ENCODE measurements at regions not wholly inside any gene's neighbourhood (a gene's known extent, or its start where the extent isn't known, plus 50 kb on each side); places are given as distances from the start of the nearest gene placed in this dataset.

DNA sequence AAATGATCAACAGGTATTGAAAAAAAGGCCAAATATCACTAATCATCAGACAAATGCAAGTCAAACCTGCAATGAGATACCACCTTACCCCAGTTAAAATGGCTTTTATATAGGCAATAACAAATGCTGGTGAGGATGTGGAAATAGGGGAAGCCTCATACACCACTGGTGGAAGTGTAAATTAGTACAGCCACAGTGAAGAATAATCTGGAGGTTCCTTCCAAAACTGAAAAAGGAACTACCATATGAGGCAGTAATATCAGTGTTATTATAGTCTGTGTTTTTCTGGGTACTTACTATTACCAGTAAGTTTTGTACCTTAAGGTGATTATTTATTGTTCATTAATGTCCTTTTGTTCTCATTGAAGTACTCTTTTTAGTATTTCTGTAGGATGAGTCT, 201.3 kb downstream of the MRPL39 start:
- H4K91ac ChIP-seq (ENCODE audit: insufficient read depth, low read depth, low read length), result no peak overlapping the region
- dilution Hi-C loops (cut with HindIII; ENCODE audit: low sequenced_read_pairs, unreplicated experiment), result no loop called here
- no peak for DNase-seq
- TF ChIP-seq MXI1 (IDR thresholded peaks at IDR 0.05; ENCODE audit: borderline replicate concordance, low read depth, low read length), result no peak
- TF ChIP-seq RCOR1 (IDR thresholded peaks at IDR 0.05; ENCODE audit: insufficient replicate concordance, low read length), result no peak
- no peak for TF ChIP-seq BHLHE40 (IDR thresholded peaks at IDR 0.05; ENCODE audit: low read depth, low read length)
- no peak for TF ChIP-seq MAFK (IDR thresholded peaks at IDR 0.05; ENCODE audit: low read depth, low read length)
- no peak for TF ChIP-seq CHD1 (IDR thresholded peaks at IDR 0.05; ENCODE audit: low read depth, low read length)
- no peak for TF ChIP-seq MAZ (IDR thresholded peaks at IDR 0.05; ENCODE audit: borderline replicate concordance, low read depth, low read length)
- TF ChIP-seq CEBPB (IDR thresholded peaks at IDR 0.05; ENCODE audit: low read depth, low read length), result no peak
- TF ChIP-seq FOS (IDR thresholded peaks at IDR 0.05; ENCODE audit: low read depth, low read length), result no peak
- TF ChIP-seq, protein P1, sequence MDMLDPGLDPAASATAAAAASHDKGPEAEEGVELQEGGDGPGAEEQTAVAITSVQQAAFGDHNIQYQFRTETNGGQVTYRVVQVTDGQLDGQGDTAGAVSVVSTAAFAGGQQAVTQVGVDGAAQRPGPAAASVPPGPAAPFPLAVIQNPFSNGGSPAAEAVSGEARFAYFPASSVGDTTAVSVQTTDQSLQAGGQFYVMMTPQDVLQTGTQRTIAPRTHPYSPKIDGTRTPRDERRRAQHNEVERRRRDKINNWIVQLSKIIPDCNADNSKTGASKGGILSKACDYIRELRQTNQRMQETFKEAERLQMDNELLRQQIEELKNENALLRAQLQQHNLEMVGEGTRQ (IDR thresholded peaks at IDR 0.05; ENCODE audit: low read depth, low read length), result no peak
- no peak for TF ChIP-seq NFE2L2 (IDR thresholded peaks at IDR 0.05; ENCODE audit: low read depth, low read length)
- TF ChIP-seq SMC3 (IDR thresholded peaks at IDR 0.05; ENCODE audit: low read depth, low read length), result no peak
- H3K4me3 ChIP-seq (ENCODE audit: insufficient read depth, low read depth, low read length), result no peak overlapping the region
- H3K23ac ChIP-seq (ENCODE audit: low read depth, low read length), result no peak overlapping the region
- ChIA-PET POLR2A (ENCODE audit: unreplicated experiment) (no interaction called here), CTCF (no interaction called here)
- H4K20me1 ChIP-seq (ENCODE audit: insufficient read depth, low read length), result no peaks in the 10 kb centered on the region
- H3K18ac ChIP-seq (ENCODE audit: low read depth, low read length), result no peak overlapping the region
- no peaks in the 10 kb centered on the region for H3K27me3 ChIP-seq (ENCODE audit: control insufficient read depth, insufficient read depth, low read length)
- no peak overlapping the region for H2BK120ac ChIP-seq (ENCODE audit: low read depth, low read length)
- H2BK5ac ChIP-seq (ENCODE audit: low read depth, low read length, poor library complexity, severe bottlenecking), result no peak overlapping the region
- H2BK20ac ChIP-seq (ENCODE audit: low read depth, low read length), result no peak overlapping the region
- intact Hi-C loops (cut with micrococcal nuclease), result no loop called here
- no TSS peak for BruUV-seq (replicated peaks)
- no peak overlapping the region for H2AK9ac ChIP-seq (replicated peaks; ENCODE audit: low read depth, low read length, poor library complexity)
- H3K14ac ChIP-seq (replicated peaks; ENCODE audit: low read depth, low read length), result no peak overlapping the region
- no peak overlapping the region for H4K5ac ChIP-seq (ENCODE audit: low read depth, low read length)
- no peaks in the 10 kb centered on the region for H3K4me1 ChIP-seq (ENCODE audit: control insufficient read depth, insufficient read depth, low read length)
- no peak overlapping the region for H2AK5ac ChIP-seq (ENCODE audit: low read depth, low read length)
- no peak overlapping the region for H2AFZ ChIP-seq (replicated peaks; ENCODE audit: low read length, poor library complexity)
- no peaks in the 10 kb centered on the region for H3K36me3 ChIP-seq (ENCODE audit: control insufficient read depth, insufficient read depth, low read length)
- H3K4ac ChIP-seq (ENCODE audit: low read depth, low read length), result no peak overlapping the region
- ATAC-seq (ENCODE audit: low read depth), result no peak
- no peaks in the 10 kb centered on the region for H3K9me3 ChIP-seq (ENCODE audit: control insufficient read depth, insufficient read depth, low read length)
- H3K9ac ChIP-seq (ENCODE audit: low read depth, low read length), result no peak overlapping the region
- no peaks in the 10 kb centered on the region for H3K79me1 ChIP-seq (ENCODE audit: low read depth in 1 of 2, low read length in 2 of 2)
- no peak overlapping the region for H3K56ac ChIP-seq (ENCODE audit: extremely low read depth, insufficient read depth, low read length)
- no peak overlapping the region for H3K4me2 ChIP-seq (ENCODE audit: low read depth, low read length)
- in situ Hi-C loops (cut with MboI; ENCODE audit: low sequenced_read_pairs), result no loop called here
- no peaks in the 10 kb centered on the region for H3K9me1 ChIP-seq (ENCODE audit: insufficient read depth, low read length)
- H4K8ac ChIP-seq (ENCODE audit: low read depth in 2 of 2, low read length in 2 of 2), result no peak overlapping the region
- H3K27ac ChIP-seq (ENCODE audit: insufficient read depth, low read length), result no peak overlapping the region
- H2BK15ac ChIP-seq (ENCODE audit: low read depth, low read length), result no peak overlapping the region

Data from IMR-90 (cell line).